ENCODE measurements at regions not wholly inside any gene's neighbourhood (a gene's known extent, or its start where the extent isn't known, plus 50 kb on each side); places are given as distances from the start of the nearest gene placed in this dataset.

DNA sequence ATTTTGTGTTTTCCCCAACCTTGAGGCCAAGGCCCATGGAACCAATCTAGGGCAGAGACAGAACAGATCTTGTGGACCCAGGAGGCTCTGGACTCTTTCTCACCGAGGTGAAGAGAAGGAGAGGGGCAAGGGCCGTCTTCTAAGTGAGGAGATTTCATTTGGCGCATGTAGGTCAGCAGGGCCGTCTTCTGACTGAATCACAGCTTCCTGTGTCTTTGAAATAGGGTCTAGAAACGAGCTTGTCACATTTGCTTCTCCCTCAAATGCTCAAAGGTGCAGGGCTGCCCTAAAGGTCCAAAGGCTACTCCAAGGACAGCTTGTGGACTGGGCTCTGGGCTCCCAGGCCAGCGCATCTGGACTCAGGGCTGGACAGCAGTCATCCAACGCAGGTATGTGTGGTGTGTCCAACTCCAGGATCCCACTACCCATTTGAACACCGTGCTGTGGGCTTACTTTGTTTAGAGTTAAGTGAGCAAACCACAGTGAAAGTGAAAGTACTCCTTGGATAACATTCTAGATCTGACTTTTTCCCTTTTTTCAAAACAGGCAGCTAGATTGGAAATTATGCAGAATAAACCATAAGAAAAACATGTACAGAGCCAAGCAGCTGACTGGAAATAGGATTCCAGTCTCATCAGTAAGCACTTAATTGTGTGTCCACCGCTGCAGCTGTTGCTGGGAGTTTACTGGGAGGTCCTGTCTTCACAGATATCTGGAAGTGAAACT is 357.0 kb downstream of the GADD45G start (continued):
- TF ChIP-seq CBX8 (IDR thresholded peaks at IDR 0.05; ENCODE audit: borderline replicate concordance, low read depth, low read length) (no peak), ASH2L (IDR thresholded peaks at IDR 0.05; ENCODE audit: low read length) (no peak), SAP30 (IDR thresholded peaks at IDR 0.05; ENCODE audit: insufficient read depth, insufficient replicate concordance, low read length) (no peak), POU5F1 (IDR thresholded peaks at IDR 0.05; ENCODE audit: low read depth, low read length) (no peak), RBBP5 (IDR thresholded peaks at IDR 0.05; ENCODE audit: borderline replicate concordance, low read depth, low read length) (no peak)

All from H1 (cell line).